HepG2 (cell line): ENCODE measurements at regions not wholly inside any gene's neighbourhood (a gene's known extent, or its start where the extent isn't known, plus 50 kb on each side); places are given as distances from the start of the nearest gene placed in this dataset.

Experiments
- ASH2L ChIP-seq: fragments of 300-600, 200-600 bp; sonication (generic); IDR thresholded peaks from 2 replicates; pipeline ENCODE4 v1.7.0; 2017; ENCODE audit warnings: low read depth, mild to moderate bottlenecking, moderate library complexity, mixed read lengths, low read length; ENCODE audit not compliant: insufficient read length
- CREB3 ChIP-seq: sonication (generic); formaldehyde crosslinking; IDR thresholded peaks from 2 replicates; pipeline ENCODE4 v1.5.0; 2020; ENCODE audit warnings: missing genetic modification reagents
- DRAP1 ChIP-seq: IDR thresholded peaks from 2 replicates; pipeline ENCODE4 v1.6.1; 2016; ENCODE audit warnings: missing genetic modification reagents, missing compliant biosample characterization
- FOXA3 ChIP-seq: IDR thresholded peaks from 2 replicates; pipeline ENCODE4 v1.6.1; 2016; ENCODE audit warnings: missing genetic modification reagents, missing compliant biosample characterization
- HMG20A ChIP-seq: IDR thresholded peaks from 2 replicates; pipeline ENCODE4 v1.6.1; 2016; ENCODE audit warnings: borderline replicate concordance
- HNF4G ChIP-seq, 2 experiments: sonication (generic) in 1 of 2; formaldehyde crosslinking in 1 of 2; IDR thresholded peaks; 2 replicates each; pipeline versions ENCODE4 v1.4.0 to v1.6.1; 2011 to 2020; ENCODE audit warnings: borderline replicate concordance in 2 of 2, low read depth in 2 of 2, mild to moderate bottlenecking in 2 of 2, low read length in 1 of 2, missing genetic modification reagents in 1 of 2, moderate library complexity in 1 of 2
- MAFK ChIP-seq, 2 experiments: IDR thresholded peaks in 1 of 2; conservative IDR thresholded peaks in 1 of 2; 2 replicates each; pipeline ENCODE4 v1.6.1; 2011; ENCODE audit warnings: improper control_type of control experiment in 2 of 2, low read length in 2 of 2
- NCOA2 ChIP-seq: sonication (generic); formaldehyde crosslinking; IDR thresholded peaks from 2 replicates; pipeline ENCODE4 v1.8.0; 2022; ENCODE audit warnings: inconsistent platforms
- NPAS2 ChIP-seq: sonication (generic); formaldehyde crosslinking; IDR thresholded peaks from 2 replicates; pipeline ENCODE4 v1.8.0; 2022; ENCODE audit warnings: mild to moderate bottlenecking, missing genetic modification reagents, borderline replicate concordance
- SP140L ChIP-seq: sonication (generic); formaldehyde crosslinking; IDR thresholded peaks from 2 replicates; pipeline ENCODE4 v1.4.0; 2020; ENCODE audit warnings: missing genetic modification reagents, borderline replicate concordance
- TBX2 ChIP-seq: sonication (generic); formaldehyde crosslinking; IDR thresholded peaks from 2 replicates; pipeline ENCODE4 v1.5.0; 2020; ENCODE audit warnings: missing genetic modification reagents, mild to moderate bottlenecking, borderline replicate concordance
- TEF ChIP-seq: sonication (generic); formaldehyde crosslinking; IDR thresholded peaks from 2 replicates; pipeline ENCODE4 v1.5.0; 2020; ENCODE audit warnings: missing genetic modification reagents
- ZFX ChIP-seq: sonication (generic); formaldehyde crosslinking; IDR thresholded peaks from 2 replicates; pipeline ENCODE4 v1.4.0; 2020; ENCODE audit warnings: mild to moderate bottlenecking, low read depth, missing genetic modification reagents, moderate library complexity
- ZNF317 ChIP-seq: sonication (generic); formaldehyde crosslinking; IDR thresholded peaks from 2 replicates; pipeline ENCODE4 v1.5.0; 2020; ENCODE audit warnings: mild to moderate bottlenecking, missing genetic modification reagents
- ZNF441 ChIP-seq: sonication (generic); formaldehyde crosslinking; IDR thresholded peaks from 2 replicates; pipeline ENCODE4 v1.7.0; 2021; ENCODE audit warnings: missing genetic modification reagents, borderline replicate concordance
- ZNF512 ChIP-seq: sonication (generic); formaldehyde crosslinking; IDR thresholded peaks from 2 replicates; pipeline ENCODE4 v1.4.0; 2020; ENCODE audit warnings: mild to moderate bottlenecking, missing genetic modification reagents
- ZNF513 ChIP-seq: sonication (generic); formaldehyde crosslinking; conservative IDR thresholded peaks from 2 replicates; pipeline ENCODE4 v1.5.0; 2020; ENCODE audit warnings: missing genetic modification reagents
- ZNF562 ChIP-seq: sonication (generic); formaldehyde crosslinking; IDR thresholded peaks from 2 replicates; pipeline ENCODE4 v1.8.0; 2022; ENCODE audit warnings: missing genetic modification reagents, borderline replicate concordance
- ZNF747 ChIP-seq: sonication (generic); formaldehyde crosslinking; IDR thresholded peaks from 2 replicates; pipeline ENCODE4 v1.8.1; 2023; ENCODE audit warnings: missing genetic modification reagents, mild to moderate bottlenecking, borderline replicate concordance
- ZSCAN29 ChIP-seq: sonication (generic); formaldehyde crosslinking; conservative IDR thresholded peaks from 2 replicates; pipeline ENCODE4 v1.4.0; 2020; ENCODE audit warnings: mild to moderate bottlenecking, missing genetic modification reagents
- ZSCAN9 ChIP-seq: IDR thresholded peaks from 2 replicates; pipeline ENCODE4 v1.6.1; 2016; ENCODE audit warnings: borderline replicate concordance
- ZXDC ChIP-seq: sonication (generic); formaldehyde crosslinking; IDR thresholded peaks from 2 replicates; pipeline ENCODE4 v1.5.0; 2020; ENCODE audit warnings: mild to moderate bottlenecking, missing genetic modification reagents

- no peak for TF ChIP-seq ZNF513 (CRISPR knock-in tag)
- TF ChIP-seq ZFX (CRISPR knock-in tag) = no peak
- peak; percentile 86 for TF ChIP-seq FOXA3 (CRISPR knock-in tag)
- TF ChIP-seq CREB3 (CRISPR knock-in tag) = no peak
- TF ChIP-seq HMG20A = peak; percentile 84; the same call in 1 of the 2 replicates
- no peak for TF ChIP-seq NPAS2
- TF ChIP-seq NCOA2 (CRISPR knock-in tag) = peak; percentile 71
- TF ChIP-seq ZNF562 (CRISPR knock-in tag) = no peak
- TF ChIP-seq DRAP1 (CRISPR knock-in tag) = no peak
- TF ChIP-seq ZXDC = no peak
- TF ChIP-seq HNF4G (IDR thresholded peaks at IDR 0.05; ENCODE audit: borderline replicate concordance, low read depth, low read length) = peak; percentile 62
- TF ChIP-seq HNF4G (CRISPR knock-in tag; IDR thresholded peaks at IDR 0.05; ENCODE audit: borderline replicate concordance, low read depth) = no peak
- no peak for TF ChIP-seq TEF (CRISPR knock-in tag)
- no peak for TF ChIP-seq ZNF747
- TF ChIP-seq ZNF317 (CRISPR knock-in tag) = no peak
- TF ChIP-seq MAFK (conservative IDR thresholded peaks at IDR 0.05 in 1 of 2, IDR thresholded peaks at IDR 0.05 in 1 of 2; ENCODE audit: low read length in 2 of 2) = no peak
- TF ChIP-seq ZSCAN9 (CRISPR knock-in tag) = no peak
- TF ChIP-seq ASH2L = peak; percentile 62
- 0 out of 2 replicates have a peak, but pooled peaks have one; percentile 55 for TF ChIP-seq SP140L
- no peak for TF ChIP-seq ZNF512 (CRISPR knock-in tag)
- TF ChIP-seq ZNF441 (CRISPR knock-in tag) = no peak
- no peak for TF ChIP-seq TBX2 (CRISPR knock-in tag)
- TF ChIP-seq ZSCAN29 = 0 out of 2 replicates have a peak, but pooled peaks have one; percentile 34
These were observed 767.7 kb downstream of the TYW1 start (continued) for GRCh38 chr7:67764289-67764688.
